ENCODE measurements at regions not wholly inside any gene's neighbourhood (a gene's known extent, or its start where the extent isn't known, plus 50 kb on each side); places are given as distances from the start of the nearest gene placed in this dataset.

- H4K91ac ChIP-seq (ENCODE audit: low read depth, low read length, poor library complexity) = no peak overlapping the region
- DNase-seq (ENCODE audit: low spot score) = no peak
- no peak overlapping the region for H3K9ac ChIP-seq (ENCODE audit: low read depth, low read length, poor library complexity)
- H2BK5ac ChIP-seq (ENCODE audit: low read length) = no peak overlapping the region
- H3K4me1 ChIP-seq (ENCODE audit: control insufficient read depth in 2 of 2, insufficient read depth in 1 of 2, low read depth in 1 of 2, low read length in 2 of 2) = no peaks in the 10 kb centered on the region
- H3K36me3 ChIP-seq (replicated peaks in 1 of 2; ENCODE audit: control insufficient read depth in 2 of 2, insufficient read depth in 2 of 2, low read length in 2 of 2) = no peaks in the 10 kb centered on the region
- no peaks in the 10 kb centered on the region for H3K79me1 ChIP-seq (ENCODE audit: low read depth, low read length)
- no peak overlapping the region for H3K23ac ChIP-seq (ENCODE audit: low read depth, low read length, poor library complexity)
- H3K9me3 ChIP-seq (replicated peaks in 1 of 2; ENCODE audit: control insufficient read depth in 2 of 2, insufficient read depth in 1 of 2, low read depth in 1 of 2, low read length in 2 of 2) = no peaks in the 10 kb centered on the region
- no peaks in the 10 kb centered on the region for H3K27me3 ChIP-seq (ENCODE audit: control insufficient read depth in 3 of 3, insufficient read depth in 3 of 3, low read depth in 1 of 3, low read length in 3 of 3)
- no peak overlapping the region for H2BK12ac ChIP-seq (ENCODE audit: low read length)
- H3K27ac ChIP-seq (replicated peaks; ENCODE audit: low read length) = no peak overlapping the region
- no peak overlapping the region for H3K4me2 ChIP-seq (ENCODE audit: insufficient read depth, low read length, poor library complexity, severe bottlenecking)
- H4K8ac ChIP-seq (ENCODE audit: low read depth, low read length) = no peak overlapping the region
- no peak overlapping the region for H2BK120ac ChIP-seq (ENCODE audit: low read depth, low read length)
- no peak overlapping the region for H3K18ac ChIP-seq (ENCODE audit: low read length)
- no peak overlapping the region for H3K4ac ChIP-seq (ENCODE audit: low read length)
- H2BK15ac ChIP-seq (ENCODE audit: low read length) = no peak overlapping the region
- no peak overlapping the region for H2AK5ac ChIP-seq (ENCODE audit: low read depth, low read length)
- H2AFZ ChIP-seq (ENCODE audit: low read length) = no peak overlapping the region
- no peak overlapping the region for H3K4me3 ChIP-seq (ENCODE audit: low read length in 2 of 2)
- WGBS, 2 donors (ENCODE audit: extremely low coverage in 2 of 2, insufficient read length in 2 of 2, insufficient replicate concordance in 1 of 2) = no CpG with 5 or more reads among the region's 7 CpGs
- no peak overlapping the region for H3K14ac ChIP-seq (ENCODE audit: low read length)
Observed at GRCh38 chr3:74691946-74692345, 77.5 kb upstream of the CNTN3 start.

- Histone ChIP-seq H3K18ac (ENCODE audit: low read length) (no peak overlapping the region), H3K27me3 (ENCODE audit: control insufficient read depth in 3 of 3, insufficient read depth in 3 of 3, low read depth in 1 of 3, low read length in 3 of 3) (no peaks in the 10 kb centered on the region), H3K4me1 (ENCODE audit: control insufficient read depth in 2 of 2, insufficient read depth in 1 of 2, low read depth in 1 of 2, low read length in 2 of 2) (no peaks in the 10 kb centered on the region), H3K4me2 (ENCODE audit: insufficient read depth, low read length, poor library complexity, severe bottlenecking) (no peak overlapping the region), H3K23ac (ENCODE audit: low read depth, low read length, poor library complexity) (no peak overlapping the region), H3K4ac (ENCODE audit: low read length) (no peak overlapping the region), H2BK5ac (ENCODE audit: low read length) (no peak overlapping the region), H3K36me3 (replicated peaks in 1 of 2; ENCODE audit: control insufficient read depth in 2 of 2, insufficient read depth in 2 of 2, low read length in 2 of 2) (no peaks in the 10 kb centered on the region), H3K9me3 (replicated peaks in 1 of 2; ENCODE audit: control insufficient read depth in 2 of 2, insufficient read depth in 1 of 2, low read depth in 1 of 2, low read length in 2 of 2) (no peaks in the 10 kb centered on the region), H2AFZ (ENCODE audit: low read length) (no peak overlapping the region), H3K4me3 (ENCODE audit: low read length in 2 of 2) (no peak overlapping the region), H2BK12ac (ENCODE audit: low read length) (no peak overlapping the region), H3K27ac (replicated peaks; ENCODE audit: low read length) (no peak overlapping the region), H2AK5ac (ENCODE audit: low read depth, low read length) (no peak overlapping the region), H2BK15ac (ENCODE audit: low read length) (no peak overlapping the region), H3K79me1 (ENCODE audit: low read depth, low read length) (no peaks in the 10 kb centered on the region), H3K14ac (ENCODE audit: low read length) (no peak overlapping the region), H4K8ac (ENCODE audit: low read depth, low read length) (no peak overlapping the region), H3K9ac (ENCODE audit: low read depth, low read length, poor library complexity) (no peak overlapping the region), H2BK120ac (ENCODE audit: low read depth, low read length) (no peak overlapping the region), H4K91ac (ENCODE audit: low read depth, low read length, poor library complexity) (no peak overlapping the region)
- DNase-seq (ENCODE audit: low spot score) = no peak
- WGBS, 2 donors (ENCODE audit: extremely low coverage in 2 of 2, insufficient read length in 2 of 2, insufficient replicate concordance in 1 of 2) = no CpG with 5 or more reads among the region's 1 CpG
Observed at GRCh38 chr3:74673326-74673725, 58.9 kb upstream of the CNTN3 start.

GRCh38 chr3:74664606-74665005, 50.1 kb upstream of the CNTN3 start:
- WGBS, 2 donors (ENCODE audit: extremely low coverage in 2 of 2, insufficient read length in 2 of 2, insufficient replicate concordance in 1 of 2) = no CpG with 5 or more reads among the region's 3 CpGs
- Histone ChIP-seq H3K36me3 (replicated peaks in 1 of 2; ENCODE audit: control insufficient read depth in 2 of 2, insufficient read depth in 2 of 2, low read length in 2 of 2) (no peaks in the 10 kb centered on the region), H4K8ac (ENCODE audit: low read depth, low read length) (no peak overlapping the region)

More at GRCh38 chr3:74664606-74665005, 50.1 kb upstream of the CNTN3 start:
- no peak for DNase-seq (ENCODE audit: low spot score)
- no peaks in the 10 kb centered on the region for H3K4me1 ChIP-seq (ENCODE audit: control insufficient read depth in 2 of 2, insufficient read depth in 1 of 2, low read depth in 1 of 2, low read length in 2 of 2)
- H3K23ac ChIP-seq (ENCODE audit: low read depth, low read length, poor library complexity) = no peak overlapping the region
- H2BK120ac ChIP-seq (ENCODE audit: low read depth, low read length) = no peak overlapping the region
- H3K4me3 ChIP-seq (ENCODE audit: low read length in 2 of 2) = no peak overlapping the region
- peaks cover 1 to 6% of the 10 kb centered on the region in 2 donors for H3K9me3 ChIP-seq (replicated peaks in 1 of 2; ENCODE audit: control insufficient read depth in 2 of 2, insufficient read depth in 1 of 2, low read depth in 1 of 2, low read length in 2 of 2)
- no peaks in the 10 kb centered on the region for H3K27me3 ChIP-seq (ENCODE audit: control insufficient read depth in 3 of 3, insufficient read depth in 3 of 3, low read depth in 1 of 3, low read length in 3 of 3)
- no peak overlapping the region for H3K4me2 ChIP-seq (ENCODE audit: insufficient read depth, low read length, poor library complexity, severe bottlenecking)
- no peaks in the 10 kb centered on the region for H3K79me1 ChIP-seq (ENCODE audit: low read depth, low read length)
- no peak overlapping the region for H2AK5ac ChIP-seq (ENCODE audit: low read depth, low read length)
- no peak overlapping the region for H3K14ac ChIP-seq (ENCODE audit: low read length)
- no peak overlapping the region for H3K18ac ChIP-seq (ENCODE audit: low read length)
- H4K91ac ChIP-seq (ENCODE audit: low read depth, low read length, poor library complexity) = no peak overlapping the region
- no peak overlapping the region for H2BK5ac ChIP-seq (ENCODE audit: low read length)
- no peak overlapping the region for H3K4ac ChIP-seq (ENCODE audit: low read length)
- H3K9ac ChIP-seq (ENCODE audit: low read depth, low read length, poor library complexity) = no peak overlapping the region
- no peak overlapping the region for H2BK15ac ChIP-seq (ENCODE audit: low read length)
- no peak overlapping the region for H3K27ac ChIP-seq (replicated peaks; ENCODE audit: low read length)
- H2BK12ac ChIP-seq (ENCODE audit: low read length) = no peak overlapping the region
- H2AFZ ChIP-seq (ENCODE audit: low read length) = no peak overlapping the region
